ENCODE measurements at regions not wholly inside any gene's neighbourhood (a gene's known extent, or its start where the extent isn't known, plus 50 kb on each side); places are given as distances from the start of the nearest gene placed in this dataset.

DNA sequence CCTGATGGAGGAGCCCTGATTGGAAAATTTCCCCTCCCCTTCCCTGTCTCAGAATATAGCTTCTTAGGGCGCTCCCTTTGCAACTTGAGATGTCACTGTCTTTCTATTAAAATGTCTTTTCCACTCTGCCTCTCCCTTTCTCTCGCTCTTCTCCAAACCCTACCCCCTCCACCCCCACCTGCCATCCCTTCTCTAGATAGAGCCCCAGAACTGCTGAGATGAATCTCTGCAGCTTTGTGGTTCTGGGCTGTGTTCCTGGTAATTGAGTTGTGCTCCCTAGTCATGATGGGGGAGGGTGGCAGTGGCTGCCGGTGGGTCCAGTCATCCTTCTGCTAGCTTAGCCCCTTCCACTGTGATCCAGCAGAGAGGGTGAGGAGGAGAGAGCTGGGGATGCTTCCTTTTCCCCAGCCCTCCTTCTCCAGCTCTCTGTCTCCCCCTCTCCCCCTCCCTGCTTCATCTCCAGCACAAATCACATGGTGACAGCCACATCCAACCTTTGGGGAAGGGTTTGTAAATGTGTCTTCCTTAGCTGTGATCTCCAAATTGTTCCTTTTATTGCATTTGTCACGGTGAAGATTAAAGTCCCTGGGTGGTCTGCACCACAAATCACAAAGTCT is 50.8 kb upstream of the BTRC start:
- no peak overlapping the region for H3K4me3 Mint-ChIP-seq (ENCODE audit: unreplicated experiment)
- H3K36me3 Mint-ChIP-seq (ENCODE audit: insufficient read depth, unreplicated experiment), result no peaks in the 10 kb centered on the region
- no TSS peak for BruUV-seq (replicated peaks)
- ChIA-PET POLR2A (no interaction called here), CTCF (interaction anchor here (0.6 to 2.7 kb wide), 4 partner anchors 9 to 267 kb away, joined by 4 to 28 read pairs (median 15); no protein-coding TSS in a partner anchor)
- peaks cover under 1% of the 10 kb centered on the region for H3K4me1 Mint-ChIP-seq (ENCODE audit: low read depth, unreplicated experiment)
- no peaks in the 10 kb centered on the region for H3K9me3 Mint-ChIP-seq (ENCODE audit: unreplicated experiment)
- no peaks in the 10 kb centered on the region for H3K9me3 ChIP-seq
- no peak for DNase-seq
- peaks cover 38% of the 10 kb centered on the region for H3K27me3 Mint-ChIP-seq (ENCODE audit: insufficient read depth, unreplicated experiment)
- no peaks in the 10 kb centered on the region for H3K4me1 ChIP-seq
- TF ChIP-seq, protein P1, sequence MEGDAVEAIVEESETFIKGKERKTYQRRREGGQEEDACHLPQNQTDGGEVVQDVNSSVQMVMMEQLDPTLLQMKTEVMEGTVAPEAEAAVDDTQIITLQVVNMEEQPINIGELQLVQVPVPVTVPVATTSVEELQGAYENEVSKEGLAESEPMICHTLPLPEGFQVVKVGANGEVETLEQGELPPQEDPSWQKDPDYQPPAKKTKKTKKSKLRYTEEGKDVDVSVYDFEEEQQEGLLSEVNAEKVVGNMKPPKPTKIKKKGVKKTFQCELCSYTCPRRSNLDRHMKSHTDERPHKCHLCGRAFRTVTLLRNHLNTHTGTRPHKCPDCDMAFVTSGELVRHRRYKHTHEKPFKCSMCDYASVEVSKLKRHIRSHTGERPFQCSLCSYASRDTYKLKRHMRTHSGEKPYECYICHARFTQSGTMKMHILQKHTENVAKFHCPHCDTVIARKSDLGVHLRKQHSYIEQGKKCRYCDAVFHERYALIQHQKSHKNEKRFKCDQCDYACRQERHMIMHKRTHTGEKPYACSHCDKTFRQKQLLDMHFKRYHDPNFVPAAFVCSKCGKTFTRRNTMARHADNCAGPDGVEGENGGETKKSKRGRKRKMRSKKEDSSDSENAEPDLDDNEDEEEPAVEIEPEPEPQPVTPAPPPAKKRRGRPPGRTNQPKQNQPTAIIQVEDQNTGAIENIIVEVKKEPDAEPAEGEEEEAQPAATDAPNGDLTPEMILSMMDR (IDR thresholded peaks at IDR 0.05; ENCODE audit: insufficient read depth in 1 of 2, low read depth in 1 of 2, low read length in 1 of 2, severe bottlenecking in 1 of 2, unreplicated experiment in 1 of 2), result no peak
- intact Hi-C loops (cut with micrococcal nuclease; ENCODE audit: unreplicated experiment), result loop anchor here (5.0 kb wide), 1 partner anchor 269 kb away; no protein-coding TSS in a partner anchor
- H3K27ac Mint-ChIP-seq (ENCODE audit: unreplicated experiment), result no peak overlapping the region
- peaks cover 3% of the 10 kb centered on the region for H3K27me3 ChIP-seq (replicated peaks; ENCODE audit: control insufficient read depth, insufficient read depth, low read length)
- H3K4me3 ChIP-seq (ENCODE audit: low read depth, low read length), result no peak overlapping the region
- no peaks in the 10 kb centered on the region for H3K36me3 ChIP-seq (ENCODE audit: control insufficient read depth, insufficient read depth, low read length)
